NT2/D1 (cell line): ENCODE measurements at regions not wholly inside any gene's neighbourhood (a gene's known extent, or its start where the extent isn't known, plus 50 kb on each side); places are given as distances from the start of the nearest gene placed in this dataset.

ENCODE experiments used
- YY1 ChIP-seq: IDR thresholded peaks from 2 replicates; pipeline ENCODE4 v1.6.1; 2011; ENCODE audit not compliant: insufficient read length, insufficient read depth
- ZNF274 ChIP-seq: IDR thresholded peaks from 2 replicates; pipeline ENCODE4 v1.6.1; 2011; ENCODE audit warnings: mild to moderate bottlenecking, low read depth, low read length

DNA sequence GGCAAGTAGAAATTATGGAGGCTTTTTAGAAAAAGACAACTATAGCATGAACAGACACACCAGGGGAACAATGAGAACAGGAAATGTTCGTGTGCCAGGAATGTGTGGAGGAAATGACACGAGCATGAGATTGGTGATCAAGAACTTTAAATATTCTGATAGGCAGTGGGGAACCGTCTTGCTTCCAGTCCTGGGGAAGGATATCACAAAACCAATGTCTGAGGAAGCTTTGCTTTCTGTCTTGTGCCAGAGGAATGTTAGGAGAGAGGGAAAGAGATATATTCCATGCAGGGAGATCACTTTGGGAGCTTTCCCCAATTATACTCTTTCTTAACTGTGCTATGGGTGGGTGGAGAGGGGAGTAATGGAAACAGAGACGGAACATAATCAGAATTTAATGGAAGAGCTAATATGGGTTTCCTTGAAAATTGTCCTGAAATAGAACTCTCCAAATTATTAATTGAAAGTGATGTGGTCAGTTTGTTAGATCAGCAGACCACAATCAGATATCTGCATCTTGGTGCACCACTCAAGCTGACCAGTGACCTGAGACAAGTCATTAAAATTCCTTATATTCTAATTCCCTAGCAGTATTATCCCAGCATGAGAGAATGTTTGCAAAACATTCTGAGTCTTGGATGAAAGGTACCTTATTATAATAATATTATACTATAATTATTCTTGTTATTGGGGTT, 178.2 kb downstream of the SOX4 start:
- TF ChIP-seq YY1 (no peak), ZNF274 (no peak)
